Astrocyte of the hippocampus (primary cell): ENCODE measurements at regions not wholly inside any gene's neighbourhood (a gene's known extent, or its start where the extent isn't known, plus 50 kb on each side); places are given as distances from the start of the nearest gene placed in this dataset.
A peak's percentile ranks its signal among the peaks of the same experiment; 100 is the strongest.
"Not testable (repeated sequence)": the region's sequence is repeated elsewhere in the genome, so short reads cannot be mapped to it uniquely, and the experiment has no call there.

Source experiments
- DNase-seq: peaks from one replicate; pipeline ENCODE4 v3.0.0; 2011; ENCODE audit warnings: low read depth, low spot score

GRCh38 chr7:67301667-67302066 is 305.0 kb downstream of the TYW1 start:
- DNase-seq: peak; percentile 4

- peak; percentile 99 for DNase-seq
Observed at GRCh38 chr7:67302113-67303039, 305.7 kb downstream of the TYW1 start.

GRCh38 chr7:67304846-67305245 is 308.2 kb downstream of the TYW1 start:
- DNase-seq: not testable (repeated sequence)

GRCh38 chr7:67306331-67306730 is 309.7 kb downstream of the TYW1 start:
- DNase-seq: no peak

- no peak for DNase-seq
Observed at GRCh38 chr7:67309764-67310549, 313.3 kb downstream of the TYW1 start.

- peak; percentile 35 for DNase-seq
Observed at GRCh38 chr7:67311901-67312300, 315.3 kb downstream of the TYW1 start.

GRCh38 chr7:67313213-67313612 is 316.6 kb downstream of the TYW1 start:
- no peak for DNase-seq

GRCh38 chr7:67316902-67317301 is 320.3 kb downstream of the TYW1 start:
- DNase-seq: not testable (repeated sequence)

GRCh38 chr7:67328257-67328656 is 331.6 kb downstream of the TYW1 start:
- not testable (repeated sequence) for DNase-seq

- DNase-seq: not testable (repeated sequence)
Observed at GRCh38 chr7:67335165-67335564, 338.5 kb downstream of the TYW1 start.

GRCh38 chr7:67335663-67336062 is 339.0 kb downstream of the TYW1 start:
- DNase-seq: not testable (repeated sequence)

- not testable (repeated sequence) for DNase-seq
Observed at GRCh38 chr7:67338545-67338944, 341.9 kb downstream of the TYW1 start.

- DNase-seq: no peak
Observed at GRCh38 chr7:67341153-67341768, 344.6 kb downstream of the TYW1 start.

- DNase-seq: no peak
Observed at GRCh38 chr7:67343114-67343513, 346.5 kb downstream of the TYW1 start.

- DNase-seq: no peak
Observed at GRCh38 chr7:67343572-67343971, 346.9 kb downstream of the TYW1 start.

GRCh38 chr7:67344481-67345193 is 348.0 kb downstream of the TYW1 start:
- no peak for DNase-seq

- no peak for DNase-seq
Observed at GRCh38 chr7:67346126-67346525, 349.5 kb downstream of the TYW1 start.

GRCh38 chr7:67346876-67347275 is 350.2 kb downstream of the TYW1 start:
- DNase-seq: no peak

- no peak for DNase-seq
Observed at GRCh38 chr7:67348171-67348570, 351.5 kb downstream of the TYW1 start.

- DNase-seq: not testable (repeated sequence)
Observed at GRCh38 chr7:67357653-67358052, 361.0 kb downstream of the TYW1 start.

- not testable (repeated sequence) for DNase-seq
Observed at GRCh38 chr7:67358316-67358715, 361.7 kb downstream of the TYW1 start.
